ENCODE measurements at regions not wholly inside any gene's neighbourhood (a gene's known extent, or its start where the extent isn't known, plus 50 kb on each side); places are given as distances from the start of the nearest gene placed in this dataset.

- in situ Hi-C loops (cut with HindIII; ENCODE audit: low sequenced_read_pairs): no loop called here
These were observed 258.7 kb upstream of the PPP2R3A start for GRCh38 chr3:135706758-135707375.

GRCh38 chr3:135719449-135719848 is 246.1 kb upstream of the PPP2R3A start:
- in situ Hi-C loops (cut with HindIII; ENCODE audit: low sequenced_read_pairs): no loop called here

- in situ Hi-C loops (cut with HindIII; ENCODE audit: low sequenced_read_pairs): no loop called here
These were observed 237.4 kb upstream of the PPP2R3A start for GRCh38 chr3:135728007-135728721.

DNA sequence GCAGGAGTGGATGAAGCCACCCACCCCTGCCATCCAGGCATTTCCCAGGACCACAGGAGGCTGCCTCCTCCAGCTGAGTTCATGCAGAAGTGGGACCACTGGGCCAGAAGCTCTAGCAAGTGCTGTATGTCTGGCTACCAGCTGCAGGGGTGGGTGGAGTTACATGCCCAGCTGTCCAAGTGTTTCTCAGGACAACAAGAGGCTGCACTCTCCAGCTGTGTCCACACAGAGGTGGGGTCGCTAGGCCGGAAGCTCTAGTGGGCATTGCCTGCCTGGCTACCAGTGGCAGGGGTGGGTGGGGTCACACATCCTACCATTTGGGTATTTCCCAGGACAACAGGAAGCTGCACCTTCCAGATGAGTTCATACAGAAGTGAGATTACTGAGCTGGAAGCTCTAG is 234.0 kb upstream of the PPP2R3A start:
- in situ Hi-C loops (cut with HindIII; ENCODE audit: low sequenced_read_pairs): no loop called here

- in situ Hi-C loops (cut with HindIII; ENCODE audit: low sequenced_read_pairs): no loop called here
These were observed 228.8 kb upstream of the PPP2R3A start for GRCh38 chr3:135736740-135737139.

- in situ Hi-C loops (cut with HindIII; ENCODE audit: low sequenced_read_pairs): no loop called here
These were observed 225.7 kb upstream of the PPP2R3A start for GRCh38 chr3:135739779-135740178.

GRCh38 chr3:135740211-135740610 is 225.3 kb upstream of the PPP2R3A start:
- in situ Hi-C loops (cut with HindIII; ENCODE audit: low sequenced_read_pairs): no loop called here

DNA sequence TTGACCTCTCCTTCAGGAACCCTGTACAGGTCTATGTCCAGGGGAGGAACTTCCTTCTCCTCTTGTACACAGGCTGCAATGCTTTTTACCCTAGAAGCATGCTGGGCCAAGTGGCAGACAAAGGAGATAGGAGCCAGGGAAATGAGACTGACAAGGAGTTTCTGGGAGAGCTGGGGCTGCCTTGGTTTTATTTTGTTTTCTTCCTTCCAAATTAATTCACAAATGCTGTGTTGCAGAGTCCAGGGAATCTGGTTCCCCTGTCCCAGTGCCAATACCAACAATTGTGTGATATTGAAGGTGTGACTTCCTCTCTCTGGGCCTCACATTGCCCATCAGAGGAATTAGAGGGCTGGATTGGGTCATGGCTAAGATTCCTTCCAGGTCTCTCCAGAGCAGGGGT is 224.8 kb upstream of the PPP2R3A start:
- in situ Hi-C loops (cut with HindIII; ENCODE audit: low sequenced_read_pairs): no loop called here

- in situ Hi-C loops (cut with HindIII; ENCODE audit: low sequenced_read_pairs): no loop called here
These were observed 213.5 kb upstream of the PPP2R3A start for GRCh38 chr3:135751991-135752390.

GRCh38 chr3:135752851-135753250 is 212.7 kb upstream of the PPP2R3A start:
- in situ Hi-C loops (cut with HindIII; ENCODE audit: low sequenced_read_pairs): no loop called here

- in situ Hi-C loops (cut with HindIII; ENCODE audit: low sequenced_read_pairs): no loop called here
These were observed 212.0 kb upstream of the PPP2R3A start for GRCh38 chr3:135753506-135753905.

DNA sequence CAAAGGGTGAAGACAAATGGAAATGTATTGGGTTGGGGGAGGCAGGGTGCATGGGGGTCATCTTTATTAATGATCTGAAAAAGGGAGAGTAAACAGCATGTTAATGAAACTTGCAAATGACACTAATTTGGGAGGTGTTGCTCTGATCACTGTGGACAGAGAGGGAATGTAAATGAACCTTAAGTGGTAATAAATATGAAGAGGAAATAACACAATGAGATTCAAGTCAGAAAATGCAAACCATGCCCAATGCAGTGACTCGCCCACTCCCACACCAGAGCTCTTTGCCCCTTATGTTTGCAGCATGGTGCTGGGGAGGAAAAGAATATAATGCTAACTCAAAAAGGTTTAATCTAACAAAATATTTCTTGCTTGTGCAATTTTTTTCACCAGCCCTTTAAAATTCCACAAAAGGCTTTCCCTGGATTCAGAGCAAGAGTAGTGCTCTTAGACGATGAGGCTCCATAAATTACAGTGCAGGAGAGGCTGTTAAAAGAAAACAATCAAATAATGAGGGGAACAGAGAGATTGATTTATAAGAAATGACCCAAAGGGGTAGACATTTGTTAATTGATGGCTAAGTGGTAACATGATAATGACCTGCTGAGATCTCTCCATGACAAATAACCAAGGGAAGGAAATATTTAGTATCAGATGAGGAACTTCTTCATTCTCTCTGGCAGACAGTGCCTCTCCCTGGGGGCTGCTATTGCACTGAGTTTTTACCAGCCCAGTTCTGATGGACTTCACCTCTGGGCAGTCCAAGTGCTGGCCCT is 210.0 kb upstream of the PPP2R3A start:
- in situ Hi-C loops (cut with HindIII; ENCODE audit: low sequenced_read_pairs): no loop called here

DNA sequence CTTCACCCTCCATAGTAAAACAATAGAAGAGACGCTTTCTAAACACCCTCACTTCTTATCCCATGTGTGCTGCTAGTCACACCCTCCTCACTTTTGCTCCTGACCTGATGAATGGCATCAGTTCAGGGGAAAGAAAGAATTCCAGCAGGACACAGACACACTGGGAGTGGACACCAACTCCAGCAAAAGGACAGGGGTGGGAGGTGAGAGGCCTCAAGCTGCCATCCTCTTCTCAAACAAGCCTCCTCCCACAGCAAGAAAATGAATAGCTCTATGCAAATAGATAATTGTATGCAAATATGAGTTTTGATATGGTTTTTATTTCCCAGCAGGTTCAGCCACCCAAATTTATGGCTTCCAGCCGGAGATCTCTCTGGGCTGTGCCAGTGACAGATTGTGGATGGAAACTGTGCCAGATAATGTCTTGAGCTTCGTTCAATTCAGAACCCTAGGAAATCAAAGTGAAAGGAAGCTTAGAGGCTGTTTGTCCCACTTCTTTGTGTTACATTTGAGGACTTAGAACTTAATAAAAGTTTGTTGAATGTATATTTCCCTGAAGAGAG is 209.3 kb upstream of the PPP2R3A start:
- in situ Hi-C loops (cut with HindIII; ENCODE audit: low sequenced_read_pairs): no loop called here

DNA sequence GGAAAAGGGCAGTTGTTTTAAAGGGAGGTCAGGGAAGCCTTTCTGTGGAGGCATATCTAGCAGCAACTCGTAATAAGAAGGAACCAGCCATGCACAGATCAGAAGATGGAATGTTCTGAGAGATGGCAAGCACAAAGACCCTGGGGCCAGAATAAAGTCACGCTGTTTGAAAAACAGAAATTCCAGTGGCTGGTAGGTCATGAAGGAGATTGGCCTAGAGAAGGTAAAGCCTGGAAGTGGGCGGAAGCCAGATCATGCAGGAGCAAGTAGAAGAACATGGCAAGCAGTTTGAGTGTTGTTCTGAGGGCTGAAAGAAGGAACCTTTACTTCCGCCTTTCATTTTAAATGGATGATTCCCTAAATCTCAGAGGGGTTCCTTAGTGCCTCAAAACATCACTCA is 208.1 kb upstream of the PPP2R3A start:
- in situ Hi-C loops (cut with HindIII; ENCODE audit: low sequenced_read_pairs): no loop called here

DNA sequence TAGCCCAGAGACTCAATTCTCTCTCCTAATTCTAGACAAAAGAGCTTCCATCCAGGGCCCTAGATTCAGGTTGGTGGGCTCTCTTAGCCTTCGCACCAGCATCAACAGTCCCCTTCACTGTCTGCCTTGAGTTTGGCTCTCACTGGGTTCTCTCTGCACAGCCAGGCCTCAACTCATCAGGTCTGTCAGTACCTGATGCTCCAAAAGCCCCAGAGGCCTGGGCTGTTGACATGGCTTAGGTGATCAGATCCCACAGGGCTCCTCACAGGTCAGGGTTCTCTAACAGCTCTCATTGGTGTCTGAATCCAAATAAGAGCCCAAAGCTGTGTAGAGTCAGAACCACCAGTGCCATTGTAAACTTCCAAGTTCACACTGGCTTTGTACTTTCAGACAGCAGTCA is 206.6 kb upstream of the PPP2R3A start:
- in situ Hi-C loops (cut with HindIII; ENCODE audit: low sequenced_read_pairs): no loop called here

DNA sequence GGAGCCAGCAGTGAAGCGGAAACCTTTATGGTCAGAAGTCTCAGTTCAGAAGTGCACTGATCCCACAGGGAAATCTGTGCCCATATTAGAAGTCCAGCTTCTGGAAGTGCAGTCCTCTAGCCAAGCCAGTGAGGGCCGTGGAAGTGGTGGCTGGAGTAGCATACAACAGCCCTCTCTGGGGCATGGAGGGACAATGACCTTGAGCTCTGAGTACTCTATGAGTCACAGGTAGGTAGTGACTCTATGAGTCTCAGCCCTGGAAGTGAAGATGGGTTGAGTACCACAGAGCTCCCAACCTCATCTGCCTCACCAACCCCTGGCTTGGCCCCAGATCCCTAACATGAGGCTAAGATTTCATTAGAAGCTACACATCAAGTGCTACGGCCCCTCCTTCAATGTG is 205.9 kb upstream of the PPP2R3A start:
- in situ Hi-C loops (cut with HindIII; ENCODE audit: low sequenced_read_pairs): no loop called here

DNA sequence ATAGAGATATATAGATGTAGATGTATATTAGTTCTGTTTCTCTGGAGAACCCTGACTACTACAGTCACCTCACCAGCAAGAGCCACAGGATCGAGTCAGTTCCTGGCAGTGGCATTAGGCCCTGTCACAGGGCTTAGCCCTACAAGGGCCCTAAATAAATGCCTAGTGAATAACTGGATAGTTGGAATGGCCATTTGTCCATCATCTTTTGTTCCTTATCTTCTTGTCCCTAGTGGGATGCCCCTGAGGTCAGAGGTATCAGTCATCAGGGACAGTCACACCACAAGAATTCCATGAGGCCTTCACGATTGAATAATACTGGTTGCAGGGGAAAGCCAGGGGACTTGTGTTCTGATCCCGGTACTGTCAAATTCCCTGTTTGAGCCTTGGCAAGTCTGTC is 204.9 kb upstream of the PPP2R3A start:
- in situ Hi-C loops (cut with HindIII; ENCODE audit: low sequenced_read_pairs): no loop called here

GRCh38 chr3:135762188-135762856 is 203.2 kb upstream of the PPP2R3A start:
- in situ Hi-C loops (cut with HindIII; ENCODE audit: low sequenced_read_pairs): no loop called here

GRCh38 chr3:135766115-135766514 is 199.4 kb upstream of the PPP2R3A start:
- in situ Hi-C loops (cut with HindIII; ENCODE audit: low sequenced_read_pairs): no loop called here

DNA sequence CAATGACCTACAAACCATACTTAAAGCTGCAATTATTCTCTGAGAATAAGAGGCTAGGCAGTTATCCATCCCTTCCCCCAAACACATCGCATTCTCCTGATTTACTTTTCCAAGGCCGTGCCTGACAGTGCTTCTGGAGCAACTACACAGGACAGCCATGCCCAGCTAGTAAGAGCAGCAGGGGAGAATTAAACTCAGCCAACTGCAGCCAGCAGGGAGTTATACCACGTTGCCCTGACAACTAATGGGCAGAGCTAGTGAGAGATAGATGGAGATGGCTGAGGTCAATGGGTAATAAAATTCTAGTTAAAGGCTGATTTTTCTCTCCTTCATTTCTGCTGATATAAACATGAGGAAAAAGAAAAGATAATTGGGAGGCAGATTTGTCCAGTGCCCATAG is 193.8 kb upstream of the PPP2R3A start:
- in situ Hi-C loops (cut with HindIII; ENCODE audit: low sequenced_read_pairs): no loop called here

DNA sequence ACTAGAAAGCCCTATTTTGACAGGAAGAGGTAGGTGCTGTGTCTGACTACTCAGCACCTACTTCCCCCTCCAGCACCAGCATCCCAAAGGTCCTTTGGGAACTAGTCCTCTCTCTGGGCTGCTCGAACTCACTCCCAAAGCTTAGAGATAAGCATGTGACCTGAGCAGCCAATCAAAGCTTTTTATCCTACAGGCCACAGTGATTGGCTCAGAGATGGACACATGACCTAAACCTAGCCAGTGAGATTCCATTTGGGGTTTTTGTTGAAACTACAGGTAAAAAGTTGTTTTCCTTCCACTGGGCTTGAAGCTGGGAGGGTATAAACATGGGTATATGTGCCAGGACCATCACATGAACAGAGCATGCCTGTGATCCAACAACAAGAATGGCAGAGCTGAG is 186.5 kb upstream of the PPP2R3A start:
- in situ Hi-C loops (cut with HindIII; ENCODE audit: low sequenced_read_pairs): no loop called here
